EL (cell line): ENCODE measurements at regions not wholly inside any gene's neighbourhood (a gene's known extent, or its start where the extent isn't known, plus 50 kb on each side); places are given as distances from the start of the nearest gene placed in this dataset.

Experiments used
- DNase-seq: peaks from one replicate; pipeline ENCODE4 v3.0.0-alpha.2; 2016

GRCh38 chr4:124282301-124282898 is 430.1 kb downstream of the ANKRD50 start:
- DNase-seq, result no peak

DNA sequence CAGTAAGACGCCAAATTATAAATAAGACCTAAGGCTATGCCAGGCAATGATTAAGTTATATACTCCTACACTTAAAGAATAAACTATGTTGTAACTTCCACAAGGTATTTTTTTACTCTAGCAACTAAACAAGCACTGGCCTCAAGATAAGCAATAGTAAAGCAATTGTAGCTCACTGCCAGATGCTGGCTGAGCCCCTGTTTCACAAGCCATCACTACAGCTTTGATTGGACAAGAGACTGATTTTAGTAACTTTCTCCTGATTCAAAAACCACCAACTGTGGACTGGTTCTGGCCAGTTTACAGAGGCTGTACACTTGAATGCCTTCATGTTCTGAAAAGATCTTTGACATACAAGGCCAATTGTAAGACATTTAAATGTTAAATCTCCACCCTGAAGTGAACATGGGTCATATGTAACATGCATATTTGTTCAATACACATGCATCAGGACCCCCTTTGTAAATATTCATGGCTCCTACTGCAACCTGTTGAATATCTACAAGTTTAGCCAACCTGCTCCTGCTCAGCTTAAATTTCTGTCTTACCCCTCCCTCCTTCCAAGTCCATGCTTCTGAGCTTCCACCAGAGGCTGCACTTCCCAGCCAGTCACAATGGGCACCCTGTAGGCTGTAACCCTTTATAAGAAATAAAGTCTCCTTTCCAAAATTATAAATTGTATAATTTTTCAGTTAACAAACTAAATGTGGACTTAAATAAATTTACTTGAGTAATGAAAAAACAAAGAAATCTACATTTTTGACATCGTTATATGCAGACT is 423.6 kb downstream of the ANKRD50 start:
- no peak for DNase-seq

DNA sequence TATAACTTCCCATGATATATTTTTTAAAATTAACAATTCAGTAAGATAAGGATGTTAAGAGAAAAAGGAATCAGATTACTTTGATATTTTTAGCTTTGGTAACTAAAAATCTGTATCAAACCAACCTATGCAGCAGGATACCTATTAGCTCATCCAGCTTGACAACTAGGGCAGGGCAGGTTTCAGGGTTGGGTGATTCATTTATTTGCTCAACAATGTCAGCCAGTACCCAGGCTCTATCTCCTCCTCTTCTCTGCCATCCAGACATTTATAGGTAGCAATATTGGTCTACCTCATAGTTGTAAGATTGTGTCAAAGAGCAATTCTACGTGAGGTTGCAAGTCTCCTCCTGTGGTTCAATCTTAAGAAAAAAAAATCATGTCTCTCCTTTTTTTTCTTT is 421.9 kb downstream of the ANKRD50 start:
- DNase-seq, result no peak

DNA sequence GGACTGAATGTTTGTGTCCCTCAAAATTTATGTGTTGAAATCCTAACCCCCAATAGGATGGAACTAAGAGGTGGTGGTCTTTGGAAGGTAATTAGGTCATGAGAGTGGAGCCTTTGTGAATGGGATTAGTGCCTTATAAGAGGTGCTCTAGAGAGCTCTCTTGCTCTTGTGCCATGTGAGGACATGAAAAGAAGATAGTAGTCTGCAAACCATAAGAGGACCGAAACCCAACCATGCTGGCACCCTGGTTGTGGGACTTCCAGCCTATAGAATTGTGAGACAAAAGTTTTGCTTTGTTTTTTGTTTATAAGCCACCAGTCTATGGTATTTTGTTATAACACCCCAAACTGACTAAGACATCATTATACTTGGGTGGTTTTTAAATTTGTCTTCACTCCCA is 417.1 kb downstream of the ANKRD50 start:
- no peak for DNase-seq

DNA sequence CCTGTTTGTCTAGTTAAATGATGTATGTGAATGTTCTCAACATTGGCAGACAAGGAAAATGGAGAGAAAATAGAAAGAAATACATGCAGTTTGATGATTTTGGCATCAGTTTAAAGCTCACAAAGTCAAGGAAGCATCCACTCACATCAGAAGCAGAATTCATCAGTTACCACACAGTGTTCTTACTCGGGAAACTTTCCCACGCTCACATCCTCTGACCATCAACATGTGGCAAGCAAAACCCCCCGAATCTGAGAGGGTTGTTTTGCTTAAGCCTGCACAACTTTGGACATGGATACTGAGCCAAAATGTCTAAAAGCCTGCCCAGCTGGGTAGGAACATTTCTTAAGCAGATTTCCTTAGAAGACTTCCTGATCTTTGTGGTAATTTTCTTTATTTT is 407.6 kb downstream of the ANKRD50 start:
- DNase-seq, result no peak

- no peak for DNase-seq
Measured at GRCh38 chr4:124306352-124306751, 406.2 kb downstream of the ANKRD50 start.

DNA sequence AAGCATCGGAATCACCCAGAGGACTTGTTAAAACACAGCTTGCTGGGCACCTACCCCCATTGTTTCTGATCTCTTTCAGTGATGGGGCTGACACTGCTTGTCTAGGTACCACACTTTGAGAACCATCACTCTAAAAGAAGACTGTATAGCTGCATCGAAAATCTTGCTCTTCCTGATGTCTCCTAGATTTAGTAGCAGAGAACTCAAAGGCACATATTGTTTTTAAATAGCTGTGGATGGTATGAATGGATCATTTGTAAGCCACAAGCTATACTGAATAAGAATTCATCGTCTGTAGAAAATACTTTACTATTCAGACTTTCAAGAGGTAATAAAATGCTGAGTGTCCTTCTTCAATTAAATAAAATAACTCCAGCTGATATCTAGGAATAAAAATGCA is 405.4 kb downstream of the ANKRD50 start:
- DNase-seq, result no peak

DNA sequence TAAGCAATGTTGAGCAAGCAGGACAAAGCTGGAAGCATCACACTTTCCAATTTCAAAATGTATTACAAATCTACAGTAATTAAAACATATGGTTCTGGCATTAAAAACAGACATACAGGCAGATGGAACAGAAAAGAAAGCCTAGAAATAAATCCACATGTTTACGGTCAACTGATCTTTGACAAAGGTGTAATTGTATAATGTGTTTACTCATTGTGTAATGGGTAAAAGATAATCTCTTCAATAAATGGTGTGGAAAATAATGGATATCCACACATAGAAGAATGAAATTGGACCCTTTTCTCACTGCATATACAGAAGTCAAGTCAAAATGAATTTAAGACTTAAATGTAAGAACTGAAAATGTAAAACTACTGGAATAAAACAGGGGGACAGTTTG is 394.2 kb downstream of the ANKRD50 start:
- DNase-seq, result no peak

DNA sequence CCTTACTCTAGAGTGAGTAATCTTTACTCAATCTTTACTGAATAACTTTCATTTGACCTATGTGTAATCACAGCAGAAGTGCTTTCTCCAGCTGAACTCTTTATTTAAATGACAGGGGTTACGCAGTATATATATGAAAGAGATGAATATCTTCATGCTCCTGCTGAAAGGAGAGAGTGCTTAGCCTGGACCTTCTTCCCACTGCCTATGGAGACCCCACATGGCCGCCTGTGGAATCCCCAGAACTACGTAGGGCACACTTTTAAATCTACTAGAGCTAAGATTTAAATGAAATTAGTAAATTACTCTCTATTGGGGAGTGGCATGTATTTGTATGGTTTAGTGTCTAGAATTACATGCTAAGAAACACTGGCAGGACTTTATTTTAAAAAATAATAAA is 391.2 kb downstream of the ANKRD50 start:
- DNase-seq, result no peak

GRCh38 chr4:124322234-124323065 is 390.1 kb downstream of the ANKRD50 start:
- DNase-seq, result peak; percentile 42

DNA sequence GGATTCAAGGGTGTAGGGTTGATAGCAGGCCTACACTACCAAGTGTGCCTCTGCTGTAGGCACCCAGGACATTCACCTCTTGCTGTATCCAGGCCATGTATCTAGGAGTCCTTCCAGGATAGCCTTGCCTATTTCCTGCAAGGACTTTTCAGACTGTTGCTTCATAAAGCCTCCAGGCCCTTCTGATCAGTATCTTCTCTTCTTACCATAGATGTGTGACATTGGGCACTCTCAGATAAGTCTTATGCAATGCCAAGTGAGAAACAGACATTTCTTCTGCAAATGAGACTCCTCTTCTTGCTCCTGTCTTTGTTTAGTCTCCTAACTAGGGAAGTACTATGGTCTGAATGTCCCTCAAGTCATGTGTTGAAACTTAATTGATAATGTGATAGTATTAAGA is 386.8 kb downstream of the ANKRD50 start:
- no peak for DNase-seq

GRCh38 chr4:124329134-124329533 is 383.4 kb downstream of the ANKRD50 start:
- DNase-seq, result no peak

- no peak for DNase-seq
Measured at GRCh38 chr4:124330045-124330444, 382.5 kb downstream of the ANKRD50 start.

DNA sequence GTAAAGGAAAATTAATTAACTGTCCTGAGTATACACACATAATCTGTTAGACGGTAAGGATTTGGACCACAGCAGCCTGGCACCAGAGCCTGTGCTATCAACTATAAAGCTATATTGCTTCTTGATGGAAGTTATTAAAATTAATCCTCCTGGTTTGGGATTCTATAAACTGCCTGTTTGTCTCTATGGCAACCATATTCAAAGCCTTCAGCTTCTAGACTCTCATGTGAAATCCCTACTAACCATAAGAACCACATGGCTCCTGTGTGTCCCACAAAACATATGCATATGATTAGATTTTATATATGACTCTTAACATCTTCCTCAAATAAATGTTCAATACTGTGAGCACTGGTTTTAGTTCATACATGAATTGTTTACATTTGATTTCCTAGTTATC is 380.8 kb downstream of the ANKRD50 start:
- no peak for DNase-seq

DNA sequence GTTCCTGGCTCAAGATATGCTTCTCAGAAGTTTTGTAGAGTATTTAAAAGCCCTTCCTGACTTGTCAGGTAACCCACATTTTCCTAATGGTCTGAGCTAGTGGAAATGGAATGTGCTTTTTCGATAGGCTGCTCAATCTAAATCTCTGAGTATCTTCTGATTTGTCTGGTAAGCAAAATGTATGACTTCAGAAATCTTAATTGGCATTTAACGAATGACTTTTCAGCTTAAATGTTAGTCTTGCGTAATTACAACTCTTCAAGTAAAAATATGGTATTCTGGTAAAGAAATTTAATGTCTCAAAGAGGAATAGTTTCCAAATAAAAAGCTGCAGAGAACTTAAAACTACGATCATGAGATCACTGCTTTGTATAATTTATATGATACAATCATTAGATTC is 379.1 kb downstream of the ANKRD50 start:
- DNase-seq, result no peak

DNA sequence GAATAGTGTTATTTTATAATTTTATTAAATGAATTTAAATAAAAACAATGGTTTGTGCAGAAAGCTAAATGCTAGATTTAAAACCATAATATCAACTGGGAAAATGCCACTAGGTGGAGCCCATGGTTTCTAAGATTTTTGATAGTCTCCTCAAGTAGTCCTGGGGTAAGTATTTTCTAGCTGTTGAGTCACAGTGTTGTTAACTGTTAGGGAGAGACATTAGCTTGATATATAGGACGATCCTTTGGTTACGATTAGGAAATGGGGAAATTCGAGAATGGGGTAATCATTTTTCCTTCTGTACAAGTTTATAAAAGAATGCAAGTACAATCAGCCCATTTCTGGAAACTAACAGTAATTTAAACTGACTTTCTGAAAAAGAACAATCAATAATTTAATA is 378.4 kb downstream of the ANKRD50 start:
- peak; percentile 75 for DNase-seq

GRCh38 chr4:124337874-124338273 is 374.7 kb downstream of the ANKRD50 start:
- DNase-seq, result peak; percentile 18

GRCh38 chr4:124343661-124344171 is 368.8 kb downstream of the ANKRD50 start:
- no peak for DNase-seq

DNA sequence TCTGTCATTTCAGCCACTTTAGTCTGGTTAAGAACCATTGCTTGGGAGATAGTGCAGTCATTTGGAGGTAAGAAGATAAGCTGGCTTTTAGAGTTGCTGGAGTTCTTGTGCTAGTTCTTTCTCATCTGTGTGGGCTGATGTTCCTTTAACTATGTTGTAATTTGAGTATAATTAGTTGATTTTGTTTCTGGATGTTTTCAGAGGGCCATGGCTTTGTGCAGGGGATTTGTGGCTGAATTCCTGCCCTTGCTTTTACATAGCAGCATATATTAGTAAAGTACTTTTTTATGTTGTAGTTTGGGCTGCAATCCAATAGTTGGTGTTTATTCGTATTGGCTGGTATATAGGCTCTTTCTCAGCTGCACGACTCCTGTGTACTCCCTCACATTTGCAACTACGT is 339.6 kb downstream of the ANKRD50 start:
- no peak for DNase-seq

GRCh38 chr4:124386163-124386562 is 326.4 kb downstream of the ANKRD50 start:
- no peak for DNase-seq

DNA sequence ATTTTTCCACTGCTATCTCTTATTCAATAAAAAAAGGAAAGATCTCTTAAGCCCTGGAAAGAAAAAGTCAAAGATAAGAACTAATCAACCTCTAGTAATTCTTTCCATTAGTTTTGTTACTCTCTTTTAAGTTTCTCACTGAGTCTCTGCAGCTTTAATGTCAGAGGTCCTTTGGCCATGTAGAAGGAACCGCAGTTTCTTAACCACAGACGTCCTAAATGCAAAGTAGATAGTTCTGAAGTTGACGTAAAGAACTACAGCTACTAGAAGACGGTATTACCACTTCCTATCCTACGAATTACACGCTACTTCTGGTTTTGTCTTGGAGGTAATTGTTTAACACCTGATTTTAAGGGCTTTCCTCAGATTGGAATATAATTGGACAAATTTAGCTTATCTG is 325.9 kb downstream of the ANKRD50 start:
- no peak for DNase-seq

DNA sequence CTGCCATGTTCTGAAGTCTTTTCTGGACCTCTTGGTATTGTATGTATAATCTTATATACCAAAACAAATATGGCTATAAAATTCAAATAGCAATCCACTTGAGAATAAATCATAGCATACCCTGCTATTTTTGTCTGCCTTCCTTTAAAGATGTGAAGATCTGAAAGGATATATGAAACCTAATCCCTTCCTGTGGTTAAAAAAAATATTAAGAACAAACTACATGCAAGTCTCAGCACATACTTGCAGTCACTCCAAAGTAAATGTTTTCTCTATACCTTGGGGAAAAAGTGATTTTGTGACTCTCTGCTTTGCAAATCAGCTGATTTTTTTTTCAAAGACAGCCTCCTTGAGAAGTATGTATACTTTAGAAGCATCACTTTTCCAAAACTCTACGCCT is 322.9 kb downstream of the ANKRD50 start:
- DNase-seq, result no peak

DNA sequence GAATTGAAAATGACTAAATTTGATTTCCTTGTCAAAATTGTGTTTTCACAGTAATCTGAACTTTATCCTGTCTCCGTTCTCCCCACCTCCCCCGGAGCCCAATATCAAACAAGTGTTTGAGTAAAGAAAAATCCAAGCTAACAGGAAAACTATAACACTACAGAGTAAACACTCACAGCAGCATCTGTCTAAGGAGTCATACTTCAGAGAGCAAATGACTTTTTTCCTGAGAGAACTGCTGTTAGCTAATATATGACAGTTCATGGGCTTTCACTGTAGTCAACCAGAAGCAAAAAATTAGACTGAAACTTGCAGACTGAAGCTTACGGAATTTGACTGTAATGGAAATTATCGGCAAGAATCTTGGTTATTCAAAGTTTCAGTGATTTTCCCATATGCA is 321.7 kb downstream of the ANKRD50 start:
- DNase-seq, result no peak

GRCh38 chr4:124396333-124396732 is 316.2 kb downstream of the ANKRD50 start:
- no peak for DNase-seq
